Body of pancreas (tissue), 4 donors: ENCODE measurements at regions not wholly inside any gene's neighbourhood (a gene's known extent, or its start where the extent isn't known, plus 50 kb on each side); places are given as distances from the start of the nearest gene placed in this dataset.

Source experiments
- ATAC-seq: fragments of 150-250 bp; one replicate; pipeline ENCODE4 v1.9.1; 2016
- DNase-seq, 4 donors: peaks; one replicate each; pipeline ENCODE4 v3.0.0-alpha.2; 2019
- H3K27ac ChIP-seq, 4 donors: fragments of 200-600 bp; sonication (generic); 1 replicate in 3 of 4; 2 replicates in 1 of 4; pipeline versions ENCODE4 v1.5.1 to v1.6.1; 2016 to 2019; ENCODE audit warnings: mild to moderate bottlenecking in 1 of 4, mixed read lengths in 1 of 4, moderate library complexity in 1 of 4
- H3K27me3 ChIP-seq, 2 donors: fragments of 200-600 bp; sonication (generic); one replicate each; pipeline ENCODE4 v1.6.0; 2016; ENCODE audit warnings: mild to moderate bottlenecking in 1 of 2
- H3K36me3 ChIP-seq, 2 donors: fragments of 200-600 bp; sonication (generic); replicated peaks in 1 of 2; 2 replicates each; pipeline ENCODE4 v1.5.1; 2016; ENCODE audit warnings: low read depth in 2 of 2; ENCODE audit not compliant: insufficient read depth in 1 of 2
- H3K4me1 ChIP-seq: fragments of 200-600 bp; sonication (generic); one replicate; pipeline ENCODE4 v1.6.0; 2016
- H3K4me3 ChIP-seq, 2 donors: fragments of 200-600 bp; sonication (generic); 1 replicate in 1 of 2; 2 replicates in 1 of 2; pipeline ENCODE4 v1.5.1; 2016 to 2019
- H3K9me3 ChIP-seq, 3 donors: fragments of 200-600 bp; sonication (generic); 1 replicate in 2 of 3; 2 replicates in 1 of 3; pipeline ENCODE4 v1.5.1; 2016
- CTCF ChIP-seq, 7 experiments: fragments of 450-650 bp in 4 of 7; fragments of 200-600 bp in 3 of 7; sonication (generic) in 3 of 7; IDR thresholded peaks; one replicate each; pipeline ENCODE4 v1.5.1; 2016 to 2019; ENCODE audit warnings: antibody characterized with exemption in 7 of 7
- POLR2A ChIP-seq, 3 donors: fragments of 450-650 bp; IDR thresholded peaks; one replicate each; pipeline ENCODE4 v1.6.1; 2016; ENCODE audit warnings: antibody characterized with exemption in 3 of 3, mild to moderate bottlenecking in 2 of 3
- WGBS, 2 donors: methylation state at CpG; one replicate each; pipeline ENCODE4 v1.1.5; 2017; 5-methylcytosine and 5-hydroxymethylcytosine counted together
- intact Hi-C: fragments of 100-400 bp; cut with DNase I; formaldehyde crosslinking; loops from one replicate; pipeline ENCODE4 v1.15.1; 2023

GRCh38 chr20:11537032-11537431 is 380.7 kb upstream of the BTBD3 start:
- Histone ChIP-seq H3K27me3 (no peaks in the 10 kb centered on the region), H3K9me3 (no peaks in the 10 kb centered on the region), H3K36me3 (no peaks in the 10 kb centered on the region), H3K4me1 (no peaks in the 10 kb centered on the region), H3K4me3 (no peak overlapping the region), H3K27ac (no peak overlapping the region)
- TF ChIP-seq CTCF (IDR thresholded peaks at IDR 0.05) (no peak), POLR2A (IDR thresholded peaks at IDR 0.05) (no peak)
- intact Hi-C loops, result no loop called here
- WGBS, 2 donors, result 22 to 24% methylated on average over 2 of the region's 2 CpGs
- ATAC-seq (no peak), DNase-seq (no peak)

- TF ChIP-seq CTCF (IDR thresholded peaks at IDR 0.05) (no peak), POLR2A (IDR thresholded peaks at IDR 0.05) (no peak)
- Histone ChIP-seq H3K27ac (no peak overlapping the region), H3K4me1 (no peaks in the 10 kb centered on the region), H3K27me3 (no peaks in the 10 kb centered on the region), H3K36me3 (no peaks in the 10 kb centered on the region), H3K9me3 (no peaks in the 10 kb centered on the region), H3K4me3 (no peak overlapping the region)
- WGBS, 2 donors, result 58 to 69% methylated on average over 4 of the region's 4 CpGs
- intact Hi-C loops, result no loop called here
- DNase-seq (no peak), ATAC-seq (no peak)
Measured at GRCh38 chr20:11539450-11539849, 378.2 kb upstream of the BTBD3 start.

- no peak overlapping the region for H3K27ac ChIP-seq
- WGBS, 2 donors, result 60 to 69% methylated on average over 3 of the region's 3 CpGs
- TF ChIP-seq POLR2A (IDR thresholded peaks at IDR 0.05) (no peak), CTCF (IDR thresholded peaks at IDR 0.05) (no peak)
- DNase-seq (no peak), ATAC-seq (no peak)
- no peak overlapping the region for H3K4me3 ChIP-seq
- H3K4me1 ChIP-seq, result no peaks in the 10 kb centered on the region
- H3K36me3 ChIP-seq, result no peaks in the 10 kb centered on the region
- no peaks in the 10 kb centered on the region for H3K9me3 ChIP-seq
- H3K27me3 ChIP-seq, result no peaks in the 10 kb centered on the region
- intact Hi-C loops, result no loop called here
Measured at GRCh38 chr20:11540558-11540957, 377.1 kb upstream of the BTBD3 start.

GRCh38 chr20:11542645-11543044 is 375.0 kb upstream of the BTBD3 start:
- Histone ChIP-seq H3K9me3 (no peaks in the 10 kb centered on the region), H3K36me3 (no peaks in the 10 kb centered on the region), H3K27ac (peak overlapping the region in 2 of 4 donors; percentile 51 to 54), H3K27me3 (no peaks in the 10 kb centered on the region), H3K4me3 (no peak overlapping the region), H3K4me1 (no peaks in the 10 kb centered on the region)
- DNase-seq (no peak), ATAC-seq (no peak)
- 31 to 44% methylated on average over 2 of the region's 2 CpGs for WGBS, 2 donors
- intact Hi-C loops, result no loop called here
- no peak for TF ChIP-seq CTCF (IDR thresholded peaks at IDR 0.05)

GRCh38 chr20:11544029-11544678 is 373.5 kb upstream of the BTBD3 start:
- Histone ChIP-seq H3K27me3 (no peaks in the 10 kb centered on the region), H3K4me3 (no peak overlapping the region), H3K4me1 (peaks cover 4% of the 10 kb centered on the region), H3K27ac (peak overlapping the region in 1 of 4 donors; percentile 54), H3K36me3 (no peaks in the 10 kb centered on the region), H3K9me3 (no peaks in the 10 kb centered on the region)
- ATAC-seq (peak; percentile 74), DNase-seq (peak; percentile 25 to 62 (median 36))
- intact Hi-C loops, result no loop called here
- 15 to 26% methylated on average over 10 of the region's 10 CpGs for WGBS, 2 donors
- TF ChIP-seq CTCF (IDR thresholded peaks at IDR 0.05) (peak in 6 of 7 experiments; percentile 43 to 73 (median 66)), POLR2A (IDR thresholded peaks at IDR 0.05) (no peak)
